Gastrocnemius medialis (tissue), 4 donors: ENCODE measurements at regions not wholly inside any gene's neighbourhood (a gene's known extent, or its start where the extent isn't known, plus 50 kb on each side); places are given as distances from the start of the nearest gene placed in this dataset.

Experiments
- ATAC-seq, 2 donors: fragments of 150-250 bp; one replicate each; pipeline ENCODE4 v1.9.1; 2016
- DNase-seq, 2 donors: peaks; one replicate each; pipeline ENCODE4 v3.0.0-alpha.2; 2019
- H3K27ac ChIP-seq, 4 donors: fragments of 200-600 bp; sonication (generic); 1 replicate in 1 of 4; 2 replicates in 3 of 4; pipeline ENCODE4 v1.5.1; 2016 to 2018; ENCODE audit warnings: mild to moderate bottlenecking in 2 of 4, moderate library complexity in 1 of 4
- H3K27me3 ChIP-seq, 3 donors: fragments of 200-600 bp; sonication (generic) in 2 of 3; 1 replicate in 1 of 3; 2 replicates in 2 of 3; pipeline versions ENCODE4 v1.5.1 to v1.6.0; 2016 to 2019; ENCODE audit warnings: mild to moderate bottlenecking in 1 of 3, moderate library complexity in 1 of 3
- H3K36me3 ChIP-seq, 2 donors: fragments of 200-600 bp; sonication (generic) in 1 of 2; one replicate each; pipeline ENCODE4 v1.5.1; 2017 to 2018
- H3K4me1 ChIP-seq, 2 donors: fragments of 200-600 bp; sonication (generic) in 1 of 2; one replicate each; pipeline ENCODE4 v1.5.1; 2016 to 2017; ENCODE audit warnings: mild to moderate bottlenecking in 2 of 2
- H3K4me3 ChIP-seq, 4 donors: fragments of 200-600 bp; sonication (generic) in 3 of 4; 1 replicate in 1 of 4; 2 replicates in 3 of 4; pipeline ENCODE4 v1.5.1; 2016 to 2019; ENCODE audit warnings: mild to moderate bottlenecking in 2 of 4
- H3K9me3 ChIP-seq, 3 donors: fragments of 200-600 bp; sonication (generic) in 2 of 3; 1 replicate in 1 of 3; 2 replicates in 2 of 3; pipeline ENCODE4 v1.5.1; 2016 to 2019
- POLR2A ChIP-seq, 2 donors: fragments of 450-650 bp; IDR thresholded peaks; one replicate each; pipeline ENCODE4 v1.6.1; 2017; ENCODE audit warnings: antibody characterized with exemption in 2 of 2, mild to moderate bottlenecking in 2 of 2, moderate library complexity in 2 of 2
- in situ Hi-C, 4 donors: fragments of 200-750 bp; cut with MboI; loops; one replicate each; pipeline versions ENCODE4 v1.15.0 to v1.8.0; 2017; ENCODE audit warnings: low sequenced_read_pairs in 4 of 4
- intact Hi-C: fragments of 100-400 bp; cut with DNase I; formaldehyde crosslinking; loops from one replicate; pipeline ENCODE4 v1.15.1; 2023; ENCODE audit warnings: low total_unique reads
- TF ChIP-seq, protein P1 (sequence below), 5 experiments: fragments of 450-650 bp in 3 of 5; fragments of 200-600 bp in 2 of 5; sonication (generic) in 2 of 5; IDR thresholded peaks in 4 of 5; conservative IDR thresholded peaks in 1 of 5; 1 replicate in 4 of 5; 2 replicates in 1 of 5; pipeline ENCODE4 v1.5.1; 2016 to 2019; ENCODE audit warnings: antibody characterized with exemption in 5 of 5, mild to moderate bottlenecking in 3 of 5, moderate library complexity in 3 of 5

DNA sequence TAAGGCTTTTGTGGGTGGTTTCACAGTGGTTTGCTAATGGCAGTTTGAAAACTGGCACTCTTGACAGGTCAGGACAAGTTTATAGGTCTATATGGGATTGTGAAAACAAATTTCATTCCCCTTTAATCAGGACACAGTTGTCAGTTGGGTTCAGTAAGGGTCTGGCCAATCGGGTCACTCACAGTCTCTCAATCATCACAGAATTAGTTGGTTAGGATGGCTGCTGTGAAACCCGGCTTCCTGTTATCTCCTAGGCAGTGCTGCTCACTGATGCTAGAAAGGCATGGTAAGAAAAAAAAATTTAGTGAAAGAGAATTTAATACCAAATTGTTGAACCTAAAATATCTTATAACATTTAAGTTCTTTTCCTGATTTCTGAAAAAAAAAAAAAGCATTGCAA is 1730.1 kb downstream of the EFNB2 start:
- no peak for TF ChIP-seq POLR2A (IDR thresholded peaks at IDR 0.05)
- TF ChIP-seq, protein P1, sequence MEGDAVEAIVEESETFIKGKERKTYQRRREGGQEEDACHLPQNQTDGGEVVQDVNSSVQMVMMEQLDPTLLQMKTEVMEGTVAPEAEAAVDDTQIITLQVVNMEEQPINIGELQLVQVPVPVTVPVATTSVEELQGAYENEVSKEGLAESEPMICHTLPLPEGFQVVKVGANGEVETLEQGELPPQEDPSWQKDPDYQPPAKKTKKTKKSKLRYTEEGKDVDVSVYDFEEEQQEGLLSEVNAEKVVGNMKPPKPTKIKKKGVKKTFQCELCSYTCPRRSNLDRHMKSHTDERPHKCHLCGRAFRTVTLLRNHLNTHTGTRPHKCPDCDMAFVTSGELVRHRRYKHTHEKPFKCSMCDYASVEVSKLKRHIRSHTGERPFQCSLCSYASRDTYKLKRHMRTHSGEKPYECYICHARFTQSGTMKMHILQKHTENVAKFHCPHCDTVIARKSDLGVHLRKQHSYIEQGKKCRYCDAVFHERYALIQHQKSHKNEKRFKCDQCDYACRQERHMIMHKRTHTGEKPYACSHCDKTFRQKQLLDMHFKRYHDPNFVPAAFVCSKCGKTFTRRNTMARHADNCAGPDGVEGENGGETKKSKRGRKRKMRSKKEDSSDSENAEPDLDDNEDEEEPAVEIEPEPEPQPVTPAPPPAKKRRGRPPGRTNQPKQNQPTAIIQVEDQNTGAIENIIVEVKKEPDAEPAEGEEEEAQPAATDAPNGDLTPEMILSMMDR (IDR thresholded peaks at IDR 0.05 in 4 of 5, conservative IDR thresholded peaks at IDR 0.05 in 1 of 5) = no peak
- intact Hi-C loops (no loop called here), in situ Hi-C loops (no loop called here)
- peaks cover 0 to 4% of the 10 kb centered on the region in 2 donors for H3K4me1 ChIP-seq
- ATAC-seq = no peak
- H3K27ac ChIP-seq = no peak overlapping the region
- H3K27me3 ChIP-seq = no peaks in the 10 kb centered on the region
- no peaks in the 10 kb centered on the region for H3K36me3 ChIP-seq
- no peak overlapping the region for H3K4me3 ChIP-seq
- no peak for DNase-seq
- H3K9me3 ChIP-seq = no peaks in the 10 kb centered on the region

GRCh38 chr13:104799152-104799551 is 1732.9 kb upstream of the SLC10A2 start:
- Histone ChIP-seq H3K9me3 (no peaks in the 10 kb centered on the region), H3K4me1 (peaks cover 0 to 4% of the 10 kb centered on the region in 2 donors), H3K4me3 (no peak overlapping the region), H3K36me3 (no peaks in the 10 kb centered on the region), H3K27ac (no peak overlapping the region), H3K27me3 (no peaks in the 10 kb centered on the region)
- no peak for DNase-seq
- in situ Hi-C loops = no loop called here
- ATAC-seq = no peak
- TF ChIP-seq, protein P1 (IDR thresholded peaks at IDR 0.05 in 4 of 5, conservative IDR thresholded peaks at IDR 0.05 in 1 of 5) = no peak
- TF ChIP-seq POLR2A (IDR thresholded peaks at IDR 0.05) = no peak
- intact Hi-C loops = no loop called here

DNA sequence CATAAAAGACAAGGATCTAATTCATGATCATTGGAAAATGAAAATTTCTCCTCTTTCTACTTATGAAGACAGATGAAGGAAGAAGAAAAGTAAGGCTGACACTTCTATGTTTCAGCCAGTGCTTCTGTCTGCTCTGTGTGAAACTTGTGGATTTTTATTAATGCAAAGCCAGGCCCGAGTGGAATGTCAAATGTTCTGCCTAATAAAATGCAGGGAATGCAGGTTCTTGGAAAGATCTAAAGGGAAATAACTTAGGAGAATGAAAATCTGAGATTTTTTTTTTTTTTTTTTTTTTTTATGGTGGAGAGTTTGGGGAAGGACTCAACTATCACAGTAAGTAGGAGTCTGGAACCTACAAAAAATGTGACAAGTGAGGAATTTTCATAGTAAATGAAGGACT is 1732.3 kb upstream of the SLC10A2 start:
- intact Hi-C loops = no loop called here
- no peak overlapping the region for H3K27ac ChIP-seq

GRCh38 chr13:104796581-104796980 is 1730.4 kb upstream of the SLC10A2 start:
- Histone ChIP-seq H3K36me3 (no peaks in the 10 kb centered on the region), H3K27me3 (no peaks in the 10 kb centered on the region), H3K4me1 (peaks cover 0 to 4% of the 10 kb centered on the region in 2 donors), H3K27ac (no peak overlapping the region), H3K4me3 (no peak overlapping the region), H3K9me3 (no peaks in the 10 kb centered on the region)
- intact Hi-C loops (no loop called here), in situ Hi-C loops (no loop called here)
- ATAC-seq (no peak), DNase-seq (no peak)
- no peak for TF ChIP-seq POLR2A (IDR thresholded peaks at IDR 0.05)
- TF ChIP-seq, protein P1 (IDR thresholded peaks at IDR 0.05 in 4 of 5, conservative IDR thresholded peaks at IDR 0.05 in 1 of 5) = no peak

More for the DNA sequence above, 1732.3 kb upstream of the SLC10A2 start:
- Histone ChIP-seq H3K4me1 (peaks cover 0 to 4% of the 10 kb centered on the region in 2 donors), H3K36me3 (no peaks in the 10 kb centered on the region), H3K27me3 (no peaks in the 10 kb centered on the region), H3K9me3 (no peaks in the 10 kb centered on the region), H3K4me3 (no peak overlapping the region)
- in situ Hi-C loops = no loop called here
- DNase-seq = no peak
- no peak for TF ChIP-seq POLR2A (IDR thresholded peaks at IDR 0.05)
- TF ChIP-seq, protein P1 (IDR thresholded peaks at IDR 0.05 in 4 of 5, conservative IDR thresholded peaks at IDR 0.05 in 1 of 5) = no peak
- no peak for ATAC-seq

DNA sequence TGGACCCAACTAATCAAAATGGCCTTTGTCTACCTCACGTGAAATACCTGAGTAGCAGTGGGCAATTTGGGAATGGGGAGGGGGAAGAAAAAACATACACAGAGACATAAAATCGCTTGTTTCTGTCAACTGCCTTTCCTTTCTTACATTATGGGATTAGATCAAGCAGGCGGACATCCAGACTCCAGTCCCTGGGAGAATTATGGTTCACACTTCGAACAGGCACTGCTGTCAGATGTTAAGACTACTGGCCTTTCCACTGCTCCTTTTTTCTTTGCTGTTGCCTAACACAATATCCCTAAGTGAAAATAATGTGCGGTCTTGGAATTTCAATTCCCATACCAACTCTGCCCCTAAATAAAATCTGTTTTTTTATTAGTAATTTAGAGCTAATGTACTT is 1719.7 kb upstream of the SLC10A2 start:
- H3K27ac ChIP-seq = no peak overlapping the region
- intact Hi-C loops (no loop called here), in situ Hi-C loops (no loop called here)
- H3K4me3 ChIP-seq = no peak overlapping the region
- H3K36me3 ChIP-seq = no peaks in the 10 kb centered on the region
- TF ChIP-seq POLR2A (IDR thresholded peaks at IDR 0.05) = no peak
- TF ChIP-seq, protein P1 (IDR thresholded peaks at IDR 0.05 in 4 of 5, conservative IDR thresholded peaks at IDR 0.05 in 1 of 5) = no peak
- no peaks in the 10 kb centered on the region for H3K9me3 ChIP-seq
- ATAC-seq (no peak), DNase-seq (no peak)
- H3K4me1 ChIP-seq = no peaks in the 10 kb centered on the region
- H3K27me3 ChIP-seq = no peaks in the 10 kb centered on the region
